B cell (primary cell): ENCODE measurements at regions not wholly inside any gene's neighbourhood (a gene's known extent, or its start where the extent isn't known, plus 50 kb on each side); places are given as distances from the start of the nearest gene placed in this dataset.

Experiments used
- ATAC-seq: fragments of 200-7000 bp; cut with Tn5 transposase; one replicate; pipeline ENCODE4 v1.10.0; 2021; ENCODE audit warnings: low read depth, mild to moderate bottlenecking, moderate number of reproducible peaks, moderate library complexity
- CTCF ChIA-PET: fragments of 350-600 bp; sonication (Branson Sonifier 250); formaldehyde crosslinking; loops from one replicate; lab custom pipeline; 2021; ENCODE audit warnings: antibody characterized with exemption, inconsistent platforms; lab: Charles Lee
- POLR2A ChIA-PET: fragments of 350-600 bp; sonication (Branson Sonifier 250); formaldehyde crosslinking; loops from one replicate; lab custom pipeline; 2021; ENCODE audit warnings: antibody characterized with exemption; lab: Charles Lee
- DNase-seq: peaks from one replicate; pipeline ENCODE4 v3.0.0; 2013
- H2AFZ ChIP-seq: 2 replicates; pipeline ENCODE4 v1.6.1; 2012; ENCODE audit warnings: mild to moderate bottlenecking, low read depth, low read length; ENCODE audit not compliant: insufficient read depth, poor library complexity, severe bottlenecking
- H3K27ac ChIP-seq, 2 donors: 1 replicate in 1 of 2; 2 replicates in 1 of 2; pipeline ENCODE4 v1.5.1; 2012 to 2013; ENCODE audit warnings: low read length in 2 of 2, mild to moderate bottlenecking in 2 of 2, moderate library complexity in 1 of 2
- H3K27me3 ChIP-seq, 4 experiments: fragments of 200-600 bp in 1 of 4; sonication (generic) in 1 of 4; replicated peaks in 1 of 4; 1 replicate in 2 of 4; 2 replicates in 2 of 4; pipeline versions ENCODE4 v1.6.1 to v1.7.0; 2013 to 2016; ENCODE audit warnings: low read length in 3 of 4, mild to moderate bottlenecking in 2 of 4, mixed read lengths in 1 of 4, moderate library complexity in 1 of 4; ENCODE audit not compliant: insufficient read depth in 4 of 4, control insufficient read depth in 3 of 4; ENCODE audit errors: control extremely low read depth in 1 of 4
- H3K36me3 ChIP-seq, 2 experiments: replicated peaks in 1 of 2; 1 replicate in 1 of 2; 2 replicates in 1 of 2; pipeline versions ENCODE4 v1.6.1 to v1.7.1; 2013; ENCODE audit warnings: low read length in 1 of 2; ENCODE audit not compliant: insufficient read depth in 2 of 2, control insufficient read depth in 1 of 2; ENCODE audit errors: control extremely low read depth in 1 of 2, extremely low read depth in 1 of 2
- H3K4me1 ChIP-seq, 2 donors: fragments of 200-600 bp in 1 of 2; sonication (generic) in 1 of 2; 1 replicate in 1 of 2; 2 replicates in 1 of 2; pipeline versions ENCODE4 v1.5.1 to v1.6.1; 2013 to 2017; ENCODE audit warnings: low read length in 2 of 2; ENCODE audit not compliant: control insufficient read depth in 2 of 2, insufficient read depth in 2 of 2
- H3K4me2 ChIP-seq: replicated peaks from 2 replicates; pipeline ENCODE3; 2012; ENCODE audit warnings: mild to moderate bottlenecking, low read depth, low read length; ENCODE audit not compliant: poor library complexity, severe bottlenecking
- H3K4me3 ChIP-seq, 5 experiments: fragments of 200-600 bp in 1 of 5; sonication (generic) in 1 of 5; 1 replicate in 3 of 5; 2 replicates in 2 of 5; pipeline versions ENCODE4 v1.5.1 to v1.7.0; 2011 to 2016; ENCODE audit warnings: low read length in 4 of 5, mild to moderate bottlenecking in 4 of 5, low read depth in 2 of 5, control low read depth in 1 of 5, moderate library complexity in 1 of 5; ENCODE audit not compliant: insufficient read depth in 1 of 5; ENCODE audit errors: control extremely low read depth in 1 of 5, extremely low read depth in 1 of 5
- H3K79me2 ChIP-seq: fragments of 200-600 bp; sonication (generic); one replicate; pipeline ENCODE4 v1.6.0; 2016; ENCODE audit warnings: low read length; ENCODE audit not compliant: control insufficient read depth, insufficient read depth
- H3K9ac ChIP-seq: fragments of 200-600 bp; sonication (generic); 2 replicates; pipeline ENCODE4 v1.6.1; 2017; ENCODE audit warnings: mild to moderate bottlenecking, low read length, moderate library complexity
- H3K9me3 ChIP-seq, 3 donors: one replicate each; pipeline versions ENCODE4 v1.6.1 to v1.7.1; 2013; ENCODE audit warnings: low read length in 2 of 3; ENCODE audit not compliant: control insufficient read depth in 2 of 3, insufficient read depth in 1 of 3; ENCODE audit errors: control extremely low read depth in 1 of 3
- H4K20me1 ChIP-seq: 2 replicates; pipeline ENCODE4 v1.6.0; 2012; ENCODE audit warnings: mild to moderate bottlenecking, low read length; ENCODE audit not compliant: insufficient read depth, control insufficient read depth, poor library complexity, severe bottlenecking
- H3K27ac Mint-ChIP-seq: one replicate; pipeline ENCODE4 v1.8.0; 2021; ENCODE audit warnings: mixed read lengths
- H3K27me3 Mint-ChIP-seq: one replicate; pipeline ENCODE4 v1.8.0; 2021; ENCODE audit warnings: mixed read lengths
- H3K4me1 Mint-ChIP-seq: one replicate; pipeline ENCODE4 v1.8.0; 2021; ENCODE audit warnings: mixed read lengths
- H3K4me3 Mint-ChIP-seq: one replicate; pipeline ENCODE4 v1.8.0; 2021; ENCODE audit warnings: mixed read lengths
- H3K9me3 Mint-ChIP-seq: one replicate; pipeline ENCODE4 v1.8.0; 2022; ENCODE audit warnings: mixed read lengths; ENCODE audit not compliant: insufficient read depth
- EZH2 ChIP-seq: IDR thresholded peaks from 2 replicates; pipeline ENCODE4 v1.6.1; 2012; ENCODE audit warnings: borderline replicate concordance, low read depth, mild to moderate bottlenecking, moderate library complexity, low read length; ENCODE audit not compliant: insufficient read depth, poor library complexity, severe bottlenecking
- WGBS: methylation state at CpG from one replicate; pipeline ENCODE4 v1.1.5; 2013; ENCODE audit warnings: missing lambda C conversion rate; ENCODE audit not compliant: insufficient coverage; 5-methylcytosine and 5-hydroxymethylcytosine counted together
- intact Hi-C: fragments of 100-400 bp; cut with micrococcal nuclease; formaldehyde crosslinking; loops from one replicate; pipeline ENCODE4 v1.10.0; 2022
- TF ChIP-seq, protein P1 (sequence below): fragments of 200-600 bp; IDR thresholded peaks from one replicate; pipeline ENCODE4 v1.8.0; 2022; ENCODE audit warnings: antibody characterized with exemption, mild to moderate bottlenecking

DNA sequence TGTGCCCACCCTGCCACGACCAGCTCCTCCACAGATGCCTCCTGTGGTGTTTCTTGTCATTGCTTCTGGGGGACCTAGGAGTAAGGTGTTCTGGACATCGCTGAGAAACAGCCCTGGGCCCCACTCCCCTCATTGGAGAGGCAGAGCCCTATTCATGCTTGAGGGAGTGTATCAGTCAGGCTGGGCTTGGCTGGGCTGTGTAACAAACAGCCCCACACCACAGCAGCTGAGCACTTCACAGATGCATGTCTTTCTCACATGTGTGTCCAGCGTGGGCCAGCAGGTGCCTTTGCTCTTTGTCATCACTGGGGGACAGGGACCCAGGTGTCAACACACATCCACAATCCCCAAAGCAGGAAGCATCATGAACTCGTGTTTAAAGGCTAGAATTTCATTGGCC, 65.1 kb upstream of the FBRSL1 start:
- Histone ChIP-seq H3K4me3 (no peak overlapping the region), H3K27me3 (peaks cover 0 to 3% (median 0%) of the 10 kb centered on the region in 4 experiments), H3K4me2 (no peak overlapping the region), H3K36me3 (no peaks in the 10 kb centered on the region), H3K27ac (no peak overlapping the region), H3K4me1 (peaks cover 19 to 28% of the 10 kb centered on the region in 2 donors), H3K9ac (no peak overlapping the region), H4K20me1 (no peaks in the 10 kb centered on the region), H3K79me2 (no peaks in the 10 kb centered on the region), H2AFZ (no peak overlapping the region), H3K9me3 (peaks cover 0 to 34% (median 7%) of the 10 kb centered on the region in 3 donors)
- Mint-ChIP-seq H3K9me3 (no peaks in the 10 kb centered on the region), H3K27me3 (no peaks in the 10 kb centered on the region), H3K4me3 (no peak overlapping the region), H3K4me1 (peaks cover 43% of the 10 kb centered on the region), H3K27ac (no peak overlapping the region)
- TF ChIP-seq EZH2 = no peak
- TF ChIP-seq, protein P1, sequence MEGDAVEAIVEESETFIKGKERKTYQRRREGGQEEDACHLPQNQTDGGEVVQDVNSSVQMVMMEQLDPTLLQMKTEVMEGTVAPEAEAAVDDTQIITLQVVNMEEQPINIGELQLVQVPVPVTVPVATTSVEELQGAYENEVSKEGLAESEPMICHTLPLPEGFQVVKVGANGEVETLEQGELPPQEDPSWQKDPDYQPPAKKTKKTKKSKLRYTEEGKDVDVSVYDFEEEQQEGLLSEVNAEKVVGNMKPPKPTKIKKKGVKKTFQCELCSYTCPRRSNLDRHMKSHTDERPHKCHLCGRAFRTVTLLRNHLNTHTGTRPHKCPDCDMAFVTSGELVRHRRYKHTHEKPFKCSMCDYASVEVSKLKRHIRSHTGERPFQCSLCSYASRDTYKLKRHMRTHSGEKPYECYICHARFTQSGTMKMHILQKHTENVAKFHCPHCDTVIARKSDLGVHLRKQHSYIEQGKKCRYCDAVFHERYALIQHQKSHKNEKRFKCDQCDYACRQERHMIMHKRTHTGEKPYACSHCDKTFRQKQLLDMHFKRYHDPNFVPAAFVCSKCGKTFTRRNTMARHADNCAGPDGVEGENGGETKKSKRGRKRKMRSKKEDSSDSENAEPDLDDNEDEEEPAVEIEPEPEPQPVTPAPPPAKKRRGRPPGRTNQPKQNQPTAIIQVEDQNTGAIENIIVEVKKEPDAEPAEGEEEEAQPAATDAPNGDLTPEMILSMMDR = no peak
- WGBS = 90% methylated on average over 2 of the region's 4 CpGs
- CTCF ChIA-PET = no interaction called here
- ATAC-seq (no peak), DNase-seq (no peak)
- POLR2A ChIA-PET = no interaction called here
- intact Hi-C loops = no loop called here

DNA sequence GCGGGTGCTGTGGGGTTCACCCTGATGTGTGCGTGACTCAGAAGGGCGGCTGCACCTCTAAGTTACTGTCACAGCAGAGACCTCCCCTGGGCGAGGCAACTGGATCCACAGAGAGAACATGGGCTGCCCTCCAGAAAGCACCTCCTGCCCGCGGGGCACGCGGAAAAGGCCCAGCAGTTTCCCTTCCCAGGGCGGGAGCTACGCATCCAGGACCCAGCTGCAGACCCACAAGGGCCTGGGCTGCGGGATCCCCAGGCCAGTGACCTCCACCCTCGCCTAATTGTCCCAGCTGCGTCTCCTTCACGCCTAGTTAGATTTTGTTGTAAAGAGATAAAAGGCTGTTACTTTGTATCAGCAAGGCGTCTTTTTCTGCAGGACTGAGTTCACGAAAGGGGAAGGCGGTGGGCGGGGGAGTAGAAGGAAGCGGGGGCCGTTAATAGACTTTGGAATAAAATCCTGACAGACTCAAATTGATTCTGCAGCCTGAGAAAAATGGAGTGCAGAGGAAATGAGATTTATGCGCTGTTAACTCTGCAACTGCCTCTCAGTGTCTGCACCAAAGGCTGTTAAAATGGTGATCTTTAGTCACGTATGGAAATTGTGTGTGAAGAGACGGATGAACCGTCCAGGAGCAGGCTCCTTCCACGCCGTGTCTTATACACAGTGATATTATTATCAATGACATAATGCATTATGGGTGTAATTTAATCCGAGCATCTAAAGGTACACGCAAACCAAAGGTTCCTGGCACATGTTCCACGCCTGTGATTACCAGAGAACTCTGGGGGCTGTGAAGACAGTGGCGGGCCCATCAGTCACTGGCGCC, 65.9 kb upstream of the FBRSL1 start:
- ChIA-PET CTCF (no interaction called here), POLR2A (no interaction called here)
- no peak for TF ChIP-seq EZH2
- TF ChIP-seq, protein P1 = no peak
- H2AFZ ChIP-seq = no peak overlapping the region
- Mint-ChIP-seq H3K4me3 (no peak overlapping the region), H3K27ac (no peak overlapping the region), H3K4me1 (peaks cover 35% of the 10 kb centered on the region), H3K27me3 (no peaks in the 10 kb centered on the region), H3K9me3 (no peaks in the 10 kb centered on the region)
- H3K36me3 ChIP-seq = no peaks in the 10 kb centered on the region
- H3K79me2 ChIP-seq = no peaks in the 10 kb centered on the region
- peaks cover 11 to 20% of the 10 kb centered on the region in 2 donors for H3K4me1 ChIP-seq
- H3K9me3 ChIP-seq = peaks cover 0 to 35% (median 7%) of the 10 kb centered on the region in 3 donors
- DNase-seq = no peak
- no peaks in the 10 kb centered on the region for H4K20me1 ChIP-seq
- peaks cover 0 to 3% (median 0%) of the 10 kb centered on the region in 4 experiments for H3K27me3 ChIP-seq
- intact Hi-C loops = no loop called here
- no peak overlapping the region for H3K4me3 ChIP-seq
- no peak overlapping the region for H3K27ac ChIP-seq
- 62% methylated on average over 22 of the region's 31 CpGs for WGBS
- no peak for ATAC-seq
- H3K9ac ChIP-seq = no peak overlapping the region
- no peak overlapping the region for H3K4me2 ChIP-seq
